Midbrain (tissue), 1 donor: ENCODE measurements at regions not wholly inside any gene's neighbourhood (a gene's known extent, or its start where the extent isn't known, plus 50 kb on each side); places are given as distances from the start of the nearest gene placed in this dataset.
A peak's percentile ranks its signal among the peaks of the same experiment; 100 is the strongest.

ENCODE experiments used
- DNase-seq: peaks from one replicate; lab custom pipeline; 2025; lab: John Stamatoyannopoulos, UW

DNA sequence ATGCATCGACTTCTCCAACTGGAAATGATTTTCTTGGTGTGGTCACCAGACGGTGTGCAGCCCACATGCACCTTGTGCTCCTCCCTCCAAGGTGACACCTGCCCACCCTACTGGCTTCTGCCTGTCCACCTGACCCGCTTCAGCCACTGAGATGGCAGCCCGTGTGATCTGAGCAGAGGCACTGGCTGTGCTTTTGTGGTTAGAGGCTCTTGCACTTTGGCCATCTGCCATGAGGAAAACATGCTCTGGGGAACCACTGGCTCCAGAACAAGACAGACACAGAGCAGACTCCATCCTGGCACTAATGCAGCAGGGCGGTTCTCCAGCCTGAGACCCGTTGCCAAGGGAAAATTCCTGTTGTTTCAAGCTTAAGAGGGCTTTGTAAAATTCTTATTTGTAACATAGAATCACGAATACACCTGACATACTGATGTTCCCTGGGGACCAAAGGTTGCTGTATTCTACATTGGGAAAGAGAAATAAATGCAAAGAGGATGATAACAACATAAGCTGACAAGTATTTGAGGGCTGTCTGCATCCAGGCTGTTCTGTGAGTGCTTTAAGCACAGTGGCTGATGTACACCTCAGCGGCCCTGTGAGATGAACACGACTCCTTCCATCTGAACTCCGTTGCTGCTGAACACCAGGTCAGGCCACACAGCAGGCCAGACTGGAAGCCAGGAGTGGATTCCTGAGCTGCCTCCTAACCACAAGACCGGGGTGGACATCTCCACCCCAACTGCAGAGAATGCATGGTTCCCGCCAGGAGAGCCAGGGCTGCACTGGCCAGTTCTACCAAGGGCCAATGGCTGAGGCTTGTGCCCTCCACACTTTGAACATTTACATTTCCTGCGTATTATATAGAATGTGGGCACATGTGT, 820.4 kb downstream of the GALR1 start:
- DNase-seq = peak; percentile 52

DNA sequence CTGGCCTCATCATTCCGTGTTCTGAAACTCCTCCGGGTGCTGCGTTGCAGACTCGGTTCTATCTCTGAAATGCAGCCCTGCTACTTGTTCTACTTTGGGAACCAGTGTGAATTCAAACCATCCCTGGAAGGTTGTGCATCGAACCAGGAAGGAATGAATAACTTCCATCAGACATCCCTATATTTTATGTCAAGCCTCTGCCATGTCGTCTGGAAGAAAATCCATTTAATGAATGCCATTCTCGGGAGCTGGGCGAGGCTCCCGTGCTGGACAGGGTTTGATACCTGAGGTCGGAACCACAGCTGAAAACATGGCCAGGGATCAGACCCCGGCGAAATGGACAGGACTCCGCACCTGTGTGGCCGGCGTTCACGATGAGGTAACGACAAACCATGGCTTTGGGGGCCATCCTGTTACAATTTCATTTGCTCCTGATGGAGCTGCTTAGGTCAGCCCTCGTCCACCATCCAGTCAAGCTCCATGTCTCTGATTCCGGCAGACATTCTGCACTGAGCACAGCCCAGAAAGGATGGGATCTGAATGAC, 821.6 kb downstream of the GALR1 start:
- no peak for DNase-seq

DNA sequence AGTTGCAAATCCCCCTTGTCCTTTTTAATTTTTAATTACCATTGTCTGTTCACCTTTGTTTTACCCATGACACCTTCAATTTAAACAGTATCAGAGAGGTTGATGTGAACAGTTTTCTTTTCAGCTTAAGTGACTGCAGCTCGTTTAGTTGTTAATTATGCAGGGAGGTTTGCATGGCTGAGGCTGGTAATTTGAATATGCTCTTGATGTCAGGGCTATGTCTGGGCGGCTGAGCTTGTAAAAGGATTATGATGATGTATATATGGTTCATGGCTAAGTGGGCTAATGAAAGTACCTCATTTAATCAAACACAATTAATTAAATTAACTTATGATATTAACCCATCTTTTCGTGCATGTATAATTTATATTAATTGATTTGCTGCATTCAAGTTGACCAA, 822.1 kb downstream of the GALR1 start:
- no peak for DNase-seq

DNA sequence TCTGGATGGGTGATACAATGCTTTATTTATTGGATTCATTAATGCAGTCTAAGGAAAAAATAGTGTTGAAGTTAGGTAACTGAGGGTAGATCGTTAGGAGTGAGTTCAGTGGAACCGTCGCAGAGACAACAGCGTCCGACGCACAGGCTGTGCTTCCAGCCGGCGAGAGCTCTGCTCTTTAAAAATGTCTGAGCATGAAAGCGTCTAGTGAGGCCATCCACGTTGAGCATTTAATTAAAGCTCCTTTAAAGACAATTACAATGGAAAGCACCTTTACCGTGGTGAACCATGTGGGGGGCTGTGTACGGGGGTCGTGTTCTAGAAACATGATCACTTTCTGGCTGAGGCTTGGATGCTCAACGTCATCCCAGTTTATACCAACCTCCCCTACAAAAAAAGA, 822.7 kb downstream of the GALR1 start:
- no peak for DNase-seq

DNA sequence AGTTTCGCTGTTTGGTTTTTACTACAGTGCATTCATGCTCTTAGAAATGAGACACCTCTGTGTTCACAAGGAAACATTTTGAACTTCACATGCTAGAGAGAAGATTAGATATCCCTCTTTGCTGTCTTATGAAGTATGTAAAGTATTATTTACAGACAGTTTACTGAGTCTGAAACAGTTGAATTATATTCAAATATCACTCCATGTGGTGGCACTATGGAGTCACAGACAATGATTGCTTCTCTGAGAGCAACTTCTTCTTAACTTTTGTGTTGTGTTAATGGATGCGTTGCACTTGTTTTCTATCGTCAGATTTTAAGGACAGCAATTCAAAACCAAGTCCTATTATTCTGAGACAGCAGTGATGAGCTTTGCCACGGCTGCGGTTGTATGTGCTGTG, 823.6 kb downstream of the GALR1 start:
- peak; percentile 36 for DNase-seq

DNA sequence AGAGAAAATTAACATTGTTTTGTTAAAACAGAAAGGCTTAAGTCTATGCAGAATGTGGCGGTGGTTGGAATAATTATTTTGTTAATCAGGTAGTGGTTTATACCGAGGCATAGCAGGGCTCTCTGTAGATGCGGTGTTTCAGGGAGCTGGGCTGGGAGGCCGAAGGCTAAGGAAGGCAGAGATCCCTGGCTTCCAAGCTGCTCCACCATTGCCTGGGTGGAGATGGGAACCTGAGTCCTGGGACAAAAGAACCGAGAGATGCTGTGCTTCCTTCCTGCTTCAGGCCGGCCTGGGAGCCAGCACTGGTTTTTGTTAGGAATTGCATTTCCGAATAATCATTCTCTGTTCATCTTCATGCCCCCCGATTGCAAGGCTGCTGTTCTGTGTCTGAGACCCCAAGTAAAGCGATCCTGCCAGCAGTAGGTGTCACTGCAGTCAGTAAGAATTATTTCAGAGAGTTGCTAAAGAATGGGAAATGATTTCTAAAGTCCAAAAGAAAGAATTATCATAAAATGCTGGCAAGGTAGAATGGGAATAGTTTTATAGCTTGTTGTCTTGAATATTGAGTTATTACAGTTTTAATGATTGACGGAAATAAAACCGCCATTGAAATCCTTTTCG, 824.9 kb downstream of the GALR1 start:
- no peak for DNase-seq

DNA sequence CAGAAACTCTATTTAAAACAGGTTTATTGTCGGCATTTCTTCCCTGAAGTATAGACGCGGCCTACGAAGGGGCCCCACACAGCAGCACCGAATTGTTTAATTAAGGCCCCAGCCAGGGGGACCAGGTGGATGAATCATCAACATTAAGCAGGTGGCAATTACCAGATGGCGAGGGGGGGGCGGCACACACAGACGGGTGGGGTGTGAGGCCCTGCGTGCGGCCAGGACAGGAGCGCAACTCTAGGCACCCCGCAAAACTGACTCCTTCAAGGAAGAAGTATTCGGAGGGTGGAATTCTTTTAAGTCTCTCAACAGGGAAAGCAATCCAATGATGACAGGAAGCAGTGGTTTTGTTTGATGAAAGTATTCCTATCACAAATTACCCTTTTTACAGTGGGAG, 830.4 kb downstream of the GALR1 start:
- DNase-seq = no peak

DNA sequence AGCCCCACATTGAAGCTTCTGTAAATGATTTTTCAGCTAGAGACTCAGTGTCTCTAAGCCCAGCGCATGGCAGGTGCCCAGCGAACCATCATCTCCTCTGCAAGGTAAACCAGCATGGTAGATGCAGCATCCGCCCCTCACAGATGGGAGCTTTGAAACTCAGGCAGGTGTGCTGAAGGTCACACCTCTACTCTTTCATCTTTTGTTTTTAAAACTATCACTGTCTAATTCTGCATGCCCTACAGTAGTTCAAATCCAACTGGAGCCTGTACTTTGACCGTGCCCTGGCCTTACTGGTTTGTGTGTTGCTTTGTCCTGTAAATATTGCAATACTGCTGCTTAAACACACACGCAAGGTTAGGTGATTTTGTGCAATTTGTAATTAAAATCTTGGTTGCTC, 831.1 kb downstream of the GALR1 start:
- no peak for DNase-seq

DNA sequence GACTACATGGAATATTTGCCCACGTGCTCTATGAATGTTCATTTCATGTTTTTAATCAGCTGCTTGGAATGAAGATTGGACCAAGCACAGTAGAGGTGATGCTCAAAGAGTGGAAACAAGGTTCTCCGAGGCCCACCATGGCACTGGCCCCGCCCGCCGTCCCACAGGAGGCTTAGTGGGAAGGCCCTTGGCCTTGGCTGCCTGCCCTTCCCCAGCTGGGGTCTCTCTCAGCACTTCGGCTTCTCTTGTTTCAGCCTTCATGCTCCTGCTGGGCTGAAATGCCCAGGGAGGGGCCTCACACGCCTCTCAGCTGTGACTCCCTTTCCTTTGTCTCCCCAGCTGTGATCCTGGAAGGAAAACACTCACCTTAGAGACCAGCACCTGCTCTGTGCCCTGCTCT, 833.2 kb downstream of the GALR1 start:
- DNase-seq = no peak

DNA sequence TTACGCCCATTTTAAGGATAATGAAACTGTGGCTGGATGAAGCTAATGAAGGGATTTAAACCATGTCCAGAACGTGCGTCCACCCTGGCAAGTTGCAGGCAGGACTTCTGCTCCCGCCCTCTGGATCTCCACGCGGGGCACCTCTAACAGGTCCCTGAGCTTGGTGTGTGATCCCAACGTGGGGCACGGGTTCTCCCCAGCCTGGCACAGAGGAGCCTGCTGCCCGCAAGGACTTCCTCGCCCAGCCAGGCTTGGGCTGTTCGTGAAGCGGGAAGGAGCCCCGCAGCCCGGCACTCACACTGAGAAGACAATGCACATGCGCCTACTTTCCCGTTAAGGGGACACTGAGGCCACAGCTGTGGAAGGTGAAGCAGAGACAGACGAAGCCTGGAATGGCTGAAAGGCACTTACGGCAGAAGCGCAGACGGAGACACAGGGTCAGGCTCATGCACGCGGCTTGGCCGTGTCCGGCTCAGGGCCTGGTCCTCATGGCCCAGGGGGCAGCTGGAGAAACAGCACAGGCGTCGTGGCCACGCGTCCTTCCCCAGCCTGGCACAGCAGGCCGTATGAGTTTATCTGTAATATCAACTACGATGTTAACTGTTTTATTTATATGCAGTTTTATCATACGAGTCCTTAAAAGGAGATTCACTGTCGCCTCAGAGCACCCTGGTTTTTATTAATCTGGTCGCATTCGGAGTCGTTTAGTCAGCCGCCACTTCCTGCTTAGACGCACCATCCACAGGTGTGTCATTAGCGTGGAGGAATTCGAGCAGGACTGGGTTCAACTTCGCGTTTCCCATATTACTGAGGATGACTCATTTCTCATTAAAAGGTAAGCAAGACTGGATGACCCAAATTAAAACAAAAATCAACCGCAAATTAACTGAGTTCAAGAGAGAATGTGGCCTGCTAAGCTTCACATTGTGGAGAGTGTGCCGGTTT, 835.9 kb downstream of the GALR1 start:
- DNase-seq = no peak

DNA sequence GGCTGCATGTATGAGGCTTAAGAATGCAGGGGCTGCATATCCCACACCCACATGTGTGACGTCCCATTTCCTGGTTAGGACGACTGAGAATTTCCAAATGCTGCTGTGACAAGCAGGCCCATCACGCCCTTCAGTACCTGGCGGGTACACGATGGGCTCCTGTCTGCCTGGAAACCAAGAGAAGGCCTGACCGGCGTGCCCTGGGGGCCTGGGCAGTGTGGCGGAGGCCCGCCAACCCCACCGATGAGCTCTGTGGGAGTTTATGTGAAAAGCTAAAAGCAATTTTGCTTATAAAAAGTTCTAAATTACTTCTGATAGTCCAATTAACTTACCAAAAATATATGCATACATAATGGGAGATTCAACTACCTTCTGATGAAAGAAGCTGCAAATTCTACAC, 837.3 kb downstream of the GALR1 start:
- DNase-seq = no peak

DNA sequence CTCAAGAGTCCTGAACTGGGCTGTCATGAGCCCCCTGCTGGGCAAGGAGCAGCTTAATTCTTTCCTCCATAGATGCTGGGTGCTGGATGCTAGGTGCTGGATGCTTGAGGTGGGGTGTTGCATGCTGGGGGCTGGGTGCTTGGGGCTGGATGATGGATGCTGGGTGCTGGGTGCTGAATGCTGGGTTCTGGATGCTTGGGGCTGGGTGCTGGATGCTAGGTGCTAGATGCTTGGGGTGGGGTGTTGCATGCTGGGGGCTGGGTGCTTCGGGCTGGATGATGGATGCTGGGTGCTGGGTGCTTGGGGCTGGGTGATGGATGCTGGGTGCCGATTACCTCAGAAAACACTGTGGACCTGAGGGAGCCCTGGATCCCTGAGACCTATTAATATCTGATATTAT, 837.7 kb downstream of the GALR1 start:
- no peak for DNase-seq

DNA sequence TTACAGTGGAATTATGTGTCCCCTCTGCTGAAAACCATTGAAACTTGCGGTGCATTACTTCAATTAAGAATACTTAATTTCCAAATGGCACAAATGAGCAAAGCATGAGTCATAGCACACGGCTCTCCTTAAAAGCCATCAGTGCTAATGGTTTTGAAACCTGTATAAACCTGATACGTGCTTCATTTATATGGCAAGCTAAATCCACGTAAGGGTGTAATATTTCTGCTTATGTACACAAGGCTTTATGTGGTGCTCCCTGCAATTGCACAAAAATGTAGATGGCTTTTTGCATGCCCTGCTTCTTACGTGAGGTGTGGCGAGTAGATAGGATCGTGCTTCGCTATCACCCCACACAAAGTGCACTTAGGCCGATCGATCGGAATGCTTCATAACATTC, 840.9 kb downstream of the GALR1 start:
- DNase-seq = no peak

DNA sequence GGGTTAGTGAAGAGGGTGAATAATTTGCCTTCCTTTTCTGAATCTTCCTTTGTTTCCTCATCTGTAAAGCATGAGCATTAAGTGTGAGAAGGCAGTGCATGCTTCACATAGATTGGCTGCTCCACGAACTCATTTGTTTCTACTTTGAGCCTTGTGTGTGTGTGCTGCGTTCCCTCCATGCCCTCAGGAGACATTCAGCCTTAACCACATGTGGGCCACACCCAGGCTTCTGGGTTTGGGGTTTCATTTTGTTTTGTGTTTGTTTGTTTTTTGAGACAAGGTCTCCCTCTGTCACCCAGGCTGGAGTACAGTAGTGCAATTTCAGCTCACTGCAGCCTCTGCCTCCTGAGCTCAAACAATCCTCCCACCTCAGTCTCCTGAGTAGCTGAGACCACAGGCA, 843.3 kb downstream of the GALR1 start:
- DNase-seq = no peak

DNA sequence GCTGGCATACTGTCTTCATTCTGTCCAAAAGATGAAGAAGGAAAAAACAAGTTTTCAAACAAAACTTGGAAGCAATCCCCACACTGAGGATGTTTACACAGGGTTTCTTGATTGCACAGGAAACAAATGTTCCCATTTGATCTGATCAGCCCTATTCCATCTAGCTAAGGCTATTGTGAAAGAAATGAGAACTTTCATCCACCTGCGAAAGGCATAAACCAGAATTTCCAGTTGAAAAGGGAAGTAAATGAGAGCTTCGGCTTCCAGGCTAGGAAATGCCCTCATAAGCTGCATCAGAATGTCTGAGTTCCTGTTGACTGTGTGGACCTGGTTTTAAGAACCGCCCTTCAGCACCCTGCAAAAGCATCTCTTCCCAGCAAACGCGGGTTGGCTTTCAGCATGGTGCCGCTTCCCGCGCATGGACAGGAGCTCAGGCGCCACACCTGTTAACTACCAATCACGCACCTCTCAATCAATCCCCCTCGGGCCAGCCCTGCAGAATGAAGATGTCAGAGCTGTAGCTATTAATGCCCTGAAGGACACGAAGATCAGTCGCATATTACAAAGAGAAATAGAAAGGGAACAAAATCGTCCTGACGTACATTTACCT, 850.4 kb downstream of the GALR1 start:
- DNase-seq = no peak

DNA sequence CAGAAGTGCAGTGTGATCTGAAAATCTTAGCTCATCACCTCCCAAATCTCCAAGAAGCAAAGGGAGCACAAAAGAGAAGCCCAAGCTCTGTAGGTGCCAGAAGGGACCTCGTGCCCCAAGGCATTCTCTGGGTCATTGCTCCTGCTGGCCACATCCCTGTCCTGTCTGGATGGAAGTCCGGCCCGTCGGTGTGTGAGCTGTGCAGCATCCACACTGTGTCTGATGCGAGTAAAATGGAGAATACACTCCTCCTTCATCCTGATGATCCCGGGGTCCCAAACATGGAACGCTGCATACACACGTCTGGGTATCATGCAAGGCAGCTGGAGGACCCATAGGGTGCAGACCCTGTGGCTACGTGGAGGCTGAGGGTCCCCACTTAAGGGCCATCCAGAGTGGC, 851.4 kb downstream of the GALR1 start:
- no peak for DNase-seq

DNA sequence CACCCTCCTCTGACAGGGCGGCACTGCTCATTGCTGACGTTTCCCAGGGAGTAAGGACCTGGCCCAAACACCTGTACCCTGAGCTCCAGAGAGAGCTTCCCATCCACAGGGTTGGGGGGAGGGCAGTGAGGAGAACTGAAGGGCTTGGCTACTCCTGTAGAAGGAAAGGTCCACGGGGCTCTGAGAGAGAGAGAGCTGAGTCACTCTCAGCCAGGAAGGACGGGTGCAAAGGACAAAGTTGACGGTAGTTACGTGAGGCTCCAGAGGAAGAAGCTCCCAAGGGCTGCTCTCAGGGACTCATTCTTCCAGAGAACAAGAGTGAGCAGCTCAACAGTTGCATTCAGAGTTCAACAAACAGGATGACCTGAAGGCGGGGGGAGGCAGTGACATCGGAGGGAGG, 852.5 kb downstream of the GALR1 start:
- no peak for DNase-seq

DNA sequence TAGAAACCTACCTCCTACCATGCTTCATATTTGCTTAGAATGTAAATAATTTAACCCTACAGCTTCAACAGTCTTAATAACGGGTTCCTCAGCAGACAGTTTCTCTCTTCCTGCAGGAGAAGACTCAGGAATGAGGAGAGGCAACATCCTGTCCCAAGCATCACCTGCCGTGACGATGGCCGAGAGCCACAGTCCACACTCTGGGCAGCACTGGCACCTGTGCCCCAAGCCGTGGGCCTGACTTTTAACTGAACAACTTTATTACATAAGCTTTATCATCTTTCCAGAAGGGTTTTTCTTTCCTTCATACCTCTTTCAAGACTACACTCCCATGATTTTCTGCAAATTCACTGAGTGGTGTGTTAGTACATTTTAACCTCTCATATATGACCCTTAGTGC, 856.0 kb downstream of the GALR1 start:
- DNase-seq = no peak

DNA sequence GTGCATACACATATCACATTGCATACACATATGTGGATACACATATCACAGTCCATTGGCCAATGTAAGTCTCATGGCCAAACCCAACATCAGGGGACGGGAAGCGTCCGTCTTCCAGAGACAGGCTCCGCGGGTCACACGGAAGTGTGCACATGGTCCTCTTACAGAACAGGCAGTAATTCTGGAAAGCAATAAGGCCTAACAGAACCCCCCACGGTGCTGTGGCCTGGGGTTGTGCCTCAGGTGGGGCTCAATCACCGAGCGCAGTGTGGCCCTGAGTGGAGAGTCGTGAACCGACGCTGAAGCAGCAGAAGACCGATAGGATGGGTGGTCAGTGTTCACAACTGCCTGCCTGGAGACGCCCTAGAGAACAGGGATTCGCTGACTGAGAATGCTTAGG, 857.3 kb downstream of the GALR1 start:
- DNase-seq = no peak

DNA sequence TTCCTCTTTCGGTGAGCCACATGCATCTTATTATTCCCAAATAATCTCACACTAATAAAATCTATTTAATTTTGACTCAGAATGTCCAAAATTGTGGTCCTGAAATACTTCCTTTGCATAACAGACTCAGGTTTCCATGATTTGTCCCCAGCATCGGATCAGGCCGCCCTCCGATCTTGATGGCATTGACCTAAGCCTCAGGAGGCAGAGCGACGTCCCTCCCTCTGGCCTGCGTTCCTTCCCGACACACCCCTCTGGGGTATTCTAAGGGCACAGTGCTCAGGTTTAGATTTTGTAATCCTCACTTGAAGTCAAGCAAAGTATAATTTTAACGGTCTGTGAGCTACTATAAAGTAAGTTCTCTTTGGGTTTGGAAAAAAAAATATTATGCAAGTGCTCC, 857.7 kb downstream of the GALR1 start:
- DNase-seq = no peak

DNA sequence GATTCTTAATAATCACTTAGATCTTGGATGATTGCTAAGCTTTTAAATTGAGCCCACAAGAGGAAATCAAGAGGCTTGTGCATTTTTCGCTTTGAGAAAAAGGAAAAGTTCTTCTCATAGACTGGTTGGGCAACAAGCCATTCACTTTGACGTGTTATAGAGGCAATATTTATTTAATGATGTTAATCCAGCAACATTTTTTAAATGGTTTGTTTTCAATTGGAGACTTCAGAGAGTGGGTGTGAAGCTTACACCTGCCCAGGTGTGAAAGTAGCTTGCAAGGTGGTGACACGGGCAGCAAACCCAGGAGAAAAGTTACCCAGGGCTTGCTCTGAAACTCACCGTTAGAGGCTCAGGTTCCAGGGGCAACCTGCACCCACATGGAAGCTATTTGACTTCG, 858.9 kb downstream of the GALR1 start:
- DNase-seq = no peak
